ENCODE measurements at regions not wholly inside any gene's neighbourhood (a gene's known extent, or its start where the extent isn't known, plus 50 kb on each side); places are given as distances from the start of the nearest gene placed in this dataset.

- TF ChIP-seq TAF1 (IDR thresholded peaks at IDR 0.05; ENCODE audit: borderline replicate concordance, insufficient read depth, low read length) (no peak), SIN3A (IDR thresholded peaks at IDR 0.05; ENCODE audit: borderline replicate concordance, insufficient read depth, low read length) (no peak)
Observed at GRCh38 chr4:151998723-151999122, 237.9 kb upstream of the GATB start.

All from PFSK-1 (cell line).